AG10803 (cell line): ENCODE measurements at regions not wholly inside any gene's neighbourhood (a gene's known extent, or its start where the extent isn't known, plus 50 kb on each side); places are given as distances from the start of the nearest gene placed in this dataset.

Experiments used
- DNase-seq: peaks from one replicate; pipeline ENCODE4 v3.0.0; 2010; ENCODE audit warnings: low read depth
- H3K4me3 ChIP-seq: 2 replicates; pipeline ENCODE4 v1.5.1; 2011; ENCODE audit warnings: mild to moderate bottlenecking, low read length, control low read depth
- CTCF ChIP-seq: conservative IDR thresholded peaks from 2 replicates; pipeline ENCODE4 v1.5.1; 2011; ENCODE audit warnings: mild to moderate bottlenecking, low read length, control low read depth, inconsistent platforms

- DNase-seq, result peak; percentile 31
- TF ChIP-seq CTCF, result no peak
These were observed 182.2 kb upstream of the SYT13 start for GRCh38 chr11:45468267-45468856.

GRCh38 chr11:45463541-45463940 lies 177.4 kb upstream of the SYT13 start:
- H3K4me3 ChIP-seq, result no peak overlapping the region
- TF ChIP-seq CTCF, result no peak
- DNase-seq, result no peak

More at GRCh38 chr11:45468267-45468856, 182.2 kb upstream of the SYT13 start:
- H3K4me3 ChIP-seq, result no peak overlapping the region

DNA sequence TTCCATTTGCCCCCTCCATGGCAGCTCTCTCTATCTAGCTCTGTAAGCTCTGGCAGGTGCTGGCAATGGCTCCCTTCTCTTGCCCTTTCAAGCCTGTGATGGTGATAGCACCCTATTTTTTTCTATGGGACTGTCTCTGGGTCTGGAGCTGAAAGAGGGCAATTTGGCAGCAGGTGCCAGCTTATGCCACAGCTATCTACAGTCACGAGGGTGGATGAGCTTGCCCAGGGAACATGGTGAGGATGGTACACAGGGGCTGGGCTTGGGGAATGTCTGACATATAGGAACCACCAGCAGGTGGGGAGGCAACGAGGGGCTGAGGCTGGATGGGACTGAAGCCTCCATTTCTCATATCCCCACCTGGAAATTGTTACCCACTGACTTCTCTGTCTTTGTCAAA lies 175.4 kb upstream of the SYT13 start:
- no peak for TF ChIP-seq CTCF
- no peak for DNase-seq
- H3K4me3 ChIP-seq, result no peak overlapping the region

GRCh38 chr11:45459491-45459890 lies 173.3 kb upstream of the SYT13 start:
- DNase-seq, result no peak
- no peak for TF ChIP-seq CTCF
- no peak overlapping the region for H3K4me3 ChIP-seq

DNA sequence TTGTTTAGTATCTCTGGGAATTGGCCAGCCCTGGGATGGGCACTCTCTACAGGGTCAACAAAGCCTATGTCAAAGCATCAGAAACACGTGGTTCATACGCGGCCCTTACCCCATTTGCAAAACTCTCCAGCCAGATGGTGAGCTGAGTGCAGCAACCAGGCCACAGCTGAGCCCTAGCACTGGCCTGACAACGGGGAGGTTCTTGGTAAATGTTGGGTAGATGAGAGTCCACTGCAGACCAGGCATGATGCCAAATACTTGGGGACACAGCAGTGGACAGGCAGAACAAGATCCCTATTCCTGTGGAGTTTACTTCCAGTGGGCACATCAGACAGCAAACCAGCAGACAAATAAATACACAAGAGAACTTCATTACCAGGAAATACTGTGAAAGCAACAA lies 172.1 kb upstream of the SYT13 start:
- no peak for DNase-seq
- TF ChIP-seq CTCF, result no peak
- no peak overlapping the region for H3K4me3 ChIP-seq

GRCh38 chr11:45457649-45458048 lies 171.5 kb upstream of the SYT13 start:
- H3K4me3 ChIP-seq, result no peak overlapping the region
- TF ChIP-seq CTCF, result no peak
- peak; percentile 90 for DNase-seq

DNA sequence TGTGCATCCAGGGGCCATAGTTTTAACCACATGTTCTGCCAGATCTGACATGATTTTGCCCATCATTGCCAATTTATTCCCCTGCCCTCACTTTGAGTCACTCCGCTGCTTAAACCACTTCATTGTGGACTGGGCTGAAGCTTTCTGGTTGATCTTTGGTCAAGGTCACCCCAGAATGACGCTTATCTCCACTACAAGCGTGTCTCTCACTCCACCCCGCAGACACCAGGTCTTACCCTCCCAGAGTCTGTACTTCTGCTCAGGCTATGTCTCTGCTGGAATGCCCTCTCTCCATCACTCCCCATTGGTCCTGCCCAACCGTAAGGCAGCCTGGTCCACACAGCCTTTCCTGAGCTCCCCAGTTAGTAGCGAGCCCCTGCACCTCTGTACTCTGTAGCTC lies 170.5 kb upstream of the SYT13 start:
- no peak for DNase-seq
- H3K4me3 ChIP-seq, result no peak overlapping the region
- no peak for TF ChIP-seq CTCF
